ENCODE measurements at regions not wholly inside any gene's neighbourhood (a gene's known extent, or its start where the extent isn't known, plus 50 kb on each side); places are given as distances from the start of the nearest gene placed in this dataset.

DNA sequence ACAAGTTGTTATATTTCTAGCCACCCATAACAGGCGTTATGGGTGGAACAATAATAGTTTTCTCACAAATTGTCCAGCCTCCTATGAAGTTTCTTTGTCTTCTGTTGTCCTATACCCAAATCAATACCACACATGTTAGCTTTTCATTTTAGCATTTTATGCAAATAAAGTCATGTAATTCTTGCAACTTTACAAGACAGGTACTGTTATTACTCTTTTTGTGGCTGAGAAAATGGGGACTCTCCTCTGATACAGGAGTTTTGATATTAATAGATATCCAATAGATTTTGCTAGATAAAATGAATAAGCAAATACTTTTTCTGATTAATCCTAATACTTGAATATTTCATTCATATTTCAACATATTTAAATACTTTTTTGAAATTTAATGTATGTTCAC is 151.0 kb downstream of the PMAIP1 start:
- Histone ChIP-seq H3K4ac (ENCODE audit: low read depth in 1 of 2, low read length in 2 of 2) (no peak overlapping the region), H2BK12ac (ENCODE audit: low read length in 2 of 2) (no peak overlapping the region), H3K4me2 (ENCODE audit: low read length, poor library complexity, severe bottlenecking) (no peak overlapping the region), H3K9ac (ENCODE audit: low read length) (no peak overlapping the region), H2BK15ac (ENCODE audit: low read depth, poor library complexity, severe bottlenecking) (no peak overlapping the region), H3K36me3 (ENCODE audit: control insufficient read depth in 1 of 2, insufficient read depth in 2 of 2, low read depth in 1 of 2, low read length in 2 of 2) (no peaks in the 10 kb centered on the region), H2AK5ac (ENCODE audit: low read length, severe bottlenecking) (no peak overlapping the region), H3K27me3 (ENCODE audit: control insufficient read depth in 1 of 2, insufficient read depth in 1 of 2, low read length in 2 of 2) (no peaks in the 10 kb centered on the region), H2AFZ (ENCODE audit: low read depth, low read length) (no peak overlapping the region), H3K4me3 (ENCODE audit: insufficient read depth in 1 of 2, low read depth in 1 of 2, low read length in 2 of 2) (no peak overlapping the region), H4K8ac (ENCODE audit: low read length) (no peak overlapping the region), H4K91ac (ENCODE audit: low read length) (no peak overlapping the region), H3K18ac (ENCODE audit: low read depth in 1 of 2, low read length in 2 of 2) (no peak overlapping the region), H2BK120ac (ENCODE audit: low read depth, low read length) (no peak overlapping the region), H3K14ac (ENCODE audit: low read length in 2 of 2) (no peak overlapping the region), H2BK5ac (ENCODE audit: low read depth, low read length, poor library complexity, severe bottlenecking) (no peak overlapping the region), H3K79me1 (replicated peaks; ENCODE audit: low read length, poor library complexity, severe bottlenecking) (no peaks in the 10 kb centered on the region), H3K9me3 (ENCODE audit: control insufficient read depth, low read length) (no peaks in the 10 kb centered on the region), H3K4me1 (ENCODE audit: control insufficient read depth, insufficient read depth, low read depth, low read length) (no peaks in the 10 kb centered on the region), H3K23ac (ENCODE audit: low read length in 2 of 2) (no peak overlapping the region), H3K27ac (ENCODE audit: low read length, poor library complexity, severe bottlenecking) (no peak overlapping the region)
- WGBS, result 100% methylated on average over 1 of the region's 1 CpG
- DNase-seq, result no peak

DNA sequence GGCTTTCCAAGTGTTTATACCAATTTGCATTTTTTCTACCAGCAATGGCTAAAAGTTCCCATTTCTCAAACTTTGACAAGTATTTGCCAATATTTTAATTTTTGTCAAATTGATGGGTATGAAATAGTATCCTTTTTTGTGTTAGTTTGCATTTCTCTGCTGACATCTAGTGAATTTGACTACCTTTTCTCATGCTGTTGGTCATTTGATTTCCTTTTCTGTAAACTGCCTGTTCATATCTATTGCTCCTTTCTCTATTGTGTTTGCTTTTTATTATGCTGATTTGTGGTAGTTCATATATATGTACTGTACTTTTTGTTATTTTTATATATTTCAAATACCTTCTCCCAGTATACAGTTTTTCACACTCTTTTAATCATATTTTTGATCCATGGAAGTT is 149.4 kb downstream of the PMAIP1 start:
- Histone ChIP-seq H3K36me3 (ENCODE audit: control insufficient read depth in 1 of 2, insufficient read depth in 2 of 2, low read depth in 1 of 2, low read length in 2 of 2) (no peaks in the 10 kb centered on the region), H3K4me2 (ENCODE audit: low read length, poor library complexity, severe bottlenecking) (no peak overlapping the region), H3K4me1 (ENCODE audit: control insufficient read depth, insufficient read depth, low read depth, low read length) (peaks cover 2% of the 10 kb centered on the region), H2BK5ac (ENCODE audit: low read depth, low read length, poor library complexity, severe bottlenecking) (no peak overlapping the region), H2AK5ac (ENCODE audit: low read length, severe bottlenecking) (no peak overlapping the region), H3K9me3 (ENCODE audit: control insufficient read depth, low read length) (no peaks in the 10 kb centered on the region), H3K18ac (ENCODE audit: low read depth in 1 of 2, low read length in 2 of 2) (no peak overlapping the region), H2BK120ac (ENCODE audit: low read depth, low read length) (no peak overlapping the region), H4K91ac (ENCODE audit: low read length) (no peak overlapping the region), H3K4ac (ENCODE audit: low read depth in 1 of 2, low read length in 2 of 2) (no peak overlapping the region), H2AFZ (ENCODE audit: low read depth, low read length) (no peak overlapping the region), H3K27ac (ENCODE audit: low read length, poor library complexity, severe bottlenecking) (no peak overlapping the region), H3K79me1 (replicated peaks; ENCODE audit: low read length, poor library complexity, severe bottlenecking) (no peaks in the 10 kb centered on the region), H2BK15ac (ENCODE audit: low read depth, poor library complexity, severe bottlenecking) (no peak overlapping the region), H3K23ac (ENCODE audit: low read length in 2 of 2) (no peak overlapping the region), H3K14ac (ENCODE audit: low read length in 2 of 2) (no peak overlapping the region), H4K8ac (ENCODE audit: low read length) (no peak overlapping the region), H3K4me3 (ENCODE audit: insufficient read depth in 1 of 2, low read depth in 1 of 2, low read length in 2 of 2) (no peak overlapping the region), H3K27me3 (ENCODE audit: control insufficient read depth in 1 of 2, insufficient read depth in 1 of 2, low read length in 2 of 2) (no peaks in the 10 kb centered on the region), H2BK12ac (ENCODE audit: low read length in 2 of 2) (no peak overlapping the region), H3K9ac (ENCODE audit: low read length) (no peak overlapping the region)
- DNase-seq, result no peak

- Histone ChIP-seq H3K9ac (ENCODE audit: low read length) (peak overlapping the region; percentile 34), H3K18ac (ENCODE audit: low read depth in 1 of 2, low read length in 2 of 2) (no peak overlapping the region), H3K23ac (ENCODE audit: low read length in 2 of 2) (no peak overlapping the region), H3K9me3 (ENCODE audit: control insufficient read depth, low read length) (no peaks in the 10 kb centered on the region), H2AFZ (ENCODE audit: low read depth, low read length) (no peak overlapping the region), H2BK5ac (ENCODE audit: low read depth, low read length, poor library complexity, severe bottlenecking) (no peak overlapping the region), H2BK120ac (ENCODE audit: low read depth, low read length) (no peak overlapping the region), H4K91ac (ENCODE audit: low read length) (no peak overlapping the region), H2BK12ac (ENCODE audit: low read length in 2 of 2) (no peak overlapping the region), H3K4me1 (ENCODE audit: control insufficient read depth, insufficient read depth, low read depth, low read length) (peaks cover 2% of the 10 kb centered on the region), H3K4me3 (ENCODE audit: insufficient read depth in 1 of 2, low read depth in 1 of 2, low read length in 2 of 2) (no peak overlapping the region), H4K8ac (ENCODE audit: low read length) (no peak overlapping the region), H3K4ac (ENCODE audit: low read depth in 1 of 2, low read length in 2 of 2) (no peak overlapping the region), H2AK5ac (ENCODE audit: low read length, severe bottlenecking) (no peak overlapping the region), H2BK15ac (ENCODE audit: low read depth, poor library complexity, severe bottlenecking) (no peak overlapping the region), H3K4me2 (ENCODE audit: low read length, poor library complexity, severe bottlenecking) (no peak overlapping the region), H3K27me3 (ENCODE audit: control insufficient read depth in 1 of 2, insufficient read depth in 1 of 2, low read length in 2 of 2) (no peaks in the 10 kb centered on the region), H3K14ac (ENCODE audit: low read length in 2 of 2) (no peak overlapping the region), H3K79me1 (replicated peaks; ENCODE audit: low read length, poor library complexity, severe bottlenecking) (no peaks in the 10 kb centered on the region), H3K27ac (ENCODE audit: low read length, poor library complexity, severe bottlenecking) (no peak overlapping the region), H3K36me3 (ENCODE audit: control insufficient read depth in 1 of 2, insufficient read depth in 2 of 2, low read depth in 1 of 2, low read length in 2 of 2) (no peaks in the 10 kb centered on the region)
- DNase-seq, result no peak
Observed at GRCh38 chr18:60047556-60047955, 147.8 kb downstream of the PMAIP1 start.

- H3K4me3 ChIP-seq (ENCODE audit: insufficient read depth in 1 of 2, low read depth in 1 of 2, low read length in 2 of 2), result no peak overlapping the region
- peak overlapping the region in 1 of 2 experiments; percentile 17 for H3K4ac ChIP-seq (ENCODE audit: low read depth in 1 of 2, low read length in 2 of 2)
- no peak overlapping the region for H3K14ac ChIP-seq (ENCODE audit: low read length in 2 of 2)
- no peaks in the 10 kb centered on the region for H3K27me3 ChIP-seq (ENCODE audit: control insufficient read depth in 1 of 2, insufficient read depth in 1 of 2, low read length in 2 of 2)
- H4K91ac ChIP-seq (ENCODE audit: low read length), result peak overlapping the region; percentile 7
- peak overlapping the region; percentile 86 for H2AK5ac ChIP-seq (ENCODE audit: low read length, severe bottlenecking)
- no peaks in the 10 kb centered on the region for H3K9me3 ChIP-seq (ENCODE audit: control insufficient read depth, low read length)
- no peak overlapping the region for H2AFZ ChIP-seq (ENCODE audit: low read depth, low read length)
- no peak overlapping the region for H3K23ac ChIP-seq (ENCODE audit: low read length in 2 of 2)
- H3K4me1 ChIP-seq (ENCODE audit: control insufficient read depth, insufficient read depth, low read depth, low read length), result peaks cover 2% of the 10 kb centered on the region
- peak overlapping the region; percentile 83 to 84 for H2BK12ac ChIP-seq (ENCODE audit: low read length in 2 of 2)
- no peak overlapping the region for H2BK15ac ChIP-seq (ENCODE audit: low read depth, poor library complexity, severe bottlenecking)
- no peak overlapping the region for H4K8ac ChIP-seq (ENCODE audit: low read length)
- peak overlapping the region; percentile 70 to 78 for H3K18ac ChIP-seq (ENCODE audit: low read depth in 1 of 2, low read length in 2 of 2)
- H2BK5ac ChIP-seq (ENCODE audit: low read depth, low read length, poor library complexity, severe bottlenecking), result no peak overlapping the region
- H3K9ac ChIP-seq (ENCODE audit: low read length), result no peak overlapping the region
- H3K4me2 ChIP-seq (ENCODE audit: low read length, poor library complexity, severe bottlenecking), result no peak overlapping the region
- no peaks in the 10 kb centered on the region for H3K79me1 ChIP-seq (replicated peaks; ENCODE audit: low read length, poor library complexity, severe bottlenecking)
- WGBS, result 54% methylated on average over 2 of the region's 2 CpGs
- H3K36me3 ChIP-seq (ENCODE audit: control insufficient read depth in 1 of 2, insufficient read depth in 2 of 2, low read depth in 1 of 2, low read length in 2 of 2), result no peaks in the 10 kb centered on the region
- DNase-seq, result no peak
- H2BK120ac ChIP-seq (ENCODE audit: low read depth, low read length), result no peak overlapping the region
- H3K27ac ChIP-seq (ENCODE audit: low read length, poor library complexity, severe bottlenecking), result peak overlapping the region; percentile 44
Observed at GRCh38 chr18:60044290-60045006, 144.7 kb downstream of the PMAIP1 start.

Data from mesenchymal stem cell (in vitro differentiated cells and primary cell).